ENCODE measurements at regions not wholly inside any gene's neighbourhood (a gene's known extent, or its start where the extent isn't known, plus 50 kb on each side); places are given as distances from the start of the nearest gene placed in this dataset.
A peak's percentile ranks its signal among the peaks of the same experiment; 100 is the strongest.

DNA sequence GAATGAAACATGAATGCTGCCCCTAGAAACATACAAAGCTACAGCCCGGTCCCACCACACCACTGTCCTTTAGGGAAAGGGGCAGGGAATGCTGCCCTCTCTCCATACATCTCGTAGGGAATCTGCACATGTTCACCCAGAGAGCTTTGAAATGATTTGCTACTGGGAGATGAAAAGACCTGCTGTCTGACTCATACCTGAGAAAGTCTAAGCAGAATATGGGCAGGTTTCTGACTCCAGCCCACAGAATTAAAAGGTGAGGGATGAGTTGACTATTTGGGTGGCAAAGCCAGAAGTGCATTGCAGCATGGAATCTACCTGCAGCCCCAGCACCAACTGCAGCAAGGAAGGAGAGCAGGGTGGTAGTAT lies 297.9 kb downstream of the TLE1 start:
- no peaks in the 10 kb centered on the region for H3K9me3 ChIP-seq
- 88 to 98% (median 96%) methylated on average over 2 of the region's 2 CpGs for WGBS, 3 donors
- no peak for DNase-seq
- intact Hi-C loops (cut with DNase I), result no loop called here
- H3K4me1 ChIP-seq (ENCODE audit: insufficient read depth), result peaks cover 5% of the 10 kb centered on the region
- no peak overlapping the region for H3K27ac ChIP-seq
- no peak for TF ChIP-seq POLR2A (IDR thresholded peaks at IDR 0.05)
- no peak for TF ChIP-seq EP300 (IDR thresholded peaks at IDR 0.05)
- TF ChIP-seq, protein P1, sequence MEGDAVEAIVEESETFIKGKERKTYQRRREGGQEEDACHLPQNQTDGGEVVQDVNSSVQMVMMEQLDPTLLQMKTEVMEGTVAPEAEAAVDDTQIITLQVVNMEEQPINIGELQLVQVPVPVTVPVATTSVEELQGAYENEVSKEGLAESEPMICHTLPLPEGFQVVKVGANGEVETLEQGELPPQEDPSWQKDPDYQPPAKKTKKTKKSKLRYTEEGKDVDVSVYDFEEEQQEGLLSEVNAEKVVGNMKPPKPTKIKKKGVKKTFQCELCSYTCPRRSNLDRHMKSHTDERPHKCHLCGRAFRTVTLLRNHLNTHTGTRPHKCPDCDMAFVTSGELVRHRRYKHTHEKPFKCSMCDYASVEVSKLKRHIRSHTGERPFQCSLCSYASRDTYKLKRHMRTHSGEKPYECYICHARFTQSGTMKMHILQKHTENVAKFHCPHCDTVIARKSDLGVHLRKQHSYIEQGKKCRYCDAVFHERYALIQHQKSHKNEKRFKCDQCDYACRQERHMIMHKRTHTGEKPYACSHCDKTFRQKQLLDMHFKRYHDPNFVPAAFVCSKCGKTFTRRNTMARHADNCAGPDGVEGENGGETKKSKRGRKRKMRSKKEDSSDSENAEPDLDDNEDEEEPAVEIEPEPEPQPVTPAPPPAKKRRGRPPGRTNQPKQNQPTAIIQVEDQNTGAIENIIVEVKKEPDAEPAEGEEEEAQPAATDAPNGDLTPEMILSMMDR (IDR thresholded peaks at IDR 0.05), result no peak
- no peak overlapping the region for H3K4me3 ChIP-seq
- H3K36me3 ChIP-seq, result no peaks in the 10 kb centered on the region
- no peaks in the 10 kb centered on the region for H3K27me3 ChIP-seq

DNA sequence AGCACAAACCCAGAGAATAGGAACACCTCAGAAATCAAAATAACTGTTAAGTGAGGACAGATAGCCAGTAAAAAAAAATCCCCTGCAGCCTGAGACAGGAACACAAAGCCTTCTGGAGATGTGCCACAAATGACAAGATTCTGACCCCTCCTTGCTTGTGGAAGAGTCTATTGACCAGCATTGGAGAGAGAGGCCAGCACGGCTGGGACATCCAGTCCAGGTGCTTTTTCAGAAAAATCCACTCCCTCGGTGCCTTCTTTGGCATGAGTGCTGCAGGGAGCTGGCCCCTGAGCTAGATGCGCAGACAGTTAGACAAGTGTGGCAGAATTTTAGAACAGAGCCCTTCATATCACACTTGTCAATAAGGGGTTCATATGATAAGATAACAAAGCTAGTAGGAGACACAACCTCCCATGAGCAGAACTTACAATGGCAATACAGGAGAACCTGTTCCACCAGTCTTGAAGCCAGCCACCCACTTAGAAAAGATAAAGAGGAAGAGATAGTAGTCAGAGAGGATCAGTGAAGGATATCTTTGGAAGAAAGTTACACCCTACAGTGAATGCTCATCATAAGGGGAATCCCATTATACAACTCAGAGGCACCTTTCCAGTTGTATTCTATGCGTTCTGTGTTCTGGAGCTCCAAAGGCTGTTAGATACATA lies 298.4 kb downstream of the TLE1 start:
- Histone ChIP-seq H3K27ac (no peak overlapping the region), H3K36me3 (no peaks in the 10 kb centered on the region), H3K4me1 (ENCODE audit: insufficient read depth) (peaks cover 5% of the 10 kb centered on the region), H3K27me3 (no peaks in the 10 kb centered on the region), H3K4me3 (no peak overlapping the region), H3K9me3 (no peaks in the 10 kb centered on the region)
- intact Hi-C loops (cut with DNase I), result no loop called here
- 90 to 94% (median 94%) methylated on average over 4 of the region's 4 CpGs for WGBS, 3 donors
- TF ChIP-seq EP300 (IDR thresholded peaks at IDR 0.05) (no peak), POLR2A (IDR thresholded peaks at IDR 0.05) (no peak)
- TF ChIP-seq, protein P1 (IDR thresholded peaks at IDR 0.05), result no peak
- DNase-seq, result no peak

DNA sequence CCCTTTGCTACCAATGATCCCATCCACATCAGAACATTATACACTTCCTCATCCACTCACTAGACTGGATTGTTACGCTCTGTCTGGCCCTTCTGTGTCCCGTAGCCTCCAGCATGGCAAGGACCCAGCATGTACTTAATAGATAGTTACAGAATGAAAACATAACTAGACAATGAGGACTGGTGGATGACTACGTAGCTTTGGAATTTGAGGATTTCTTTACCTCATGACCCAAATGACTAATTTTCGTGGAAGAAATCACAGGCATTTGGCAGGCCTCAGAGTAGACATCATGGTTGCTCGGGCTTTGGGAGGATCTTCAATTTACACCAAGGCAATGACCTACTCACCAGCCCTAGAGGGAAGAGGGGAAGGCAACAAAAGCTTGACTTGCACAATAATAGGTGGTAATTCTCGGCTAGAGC lies 299.8 kb downstream of the TLE1 start:
- Histone ChIP-seq H3K27me3 (no peaks in the 10 kb centered on the region), H3K4me3 (no peak overlapping the region), H3K4me1 (ENCODE audit: insufficient read depth) (peaks cover 3% of the 10 kb centered on the region), H3K36me3 (no peaks in the 10 kb centered on the region), H3K9me3 (no peaks in the 10 kb centered on the region), H3K27ac (no peak overlapping the region)
- WGBS, 3 donors, result 19 to 23% (median 21%) methylated on average over 6 of the region's 6 CpGs
- TF ChIP-seq, protein P1 (IDR thresholded peaks at IDR 0.05), result no peak
- TF ChIP-seq EP300 (IDR thresholded peaks at IDR 0.05) (no peak), POLR2A (IDR thresholded peaks at IDR 0.05) (no peak)
- intact Hi-C loops (cut with DNase I), result no loop called here
- peak in 4 of 5 donors; percentile 19 to 55 (median 38) for DNase-seq

DNA sequence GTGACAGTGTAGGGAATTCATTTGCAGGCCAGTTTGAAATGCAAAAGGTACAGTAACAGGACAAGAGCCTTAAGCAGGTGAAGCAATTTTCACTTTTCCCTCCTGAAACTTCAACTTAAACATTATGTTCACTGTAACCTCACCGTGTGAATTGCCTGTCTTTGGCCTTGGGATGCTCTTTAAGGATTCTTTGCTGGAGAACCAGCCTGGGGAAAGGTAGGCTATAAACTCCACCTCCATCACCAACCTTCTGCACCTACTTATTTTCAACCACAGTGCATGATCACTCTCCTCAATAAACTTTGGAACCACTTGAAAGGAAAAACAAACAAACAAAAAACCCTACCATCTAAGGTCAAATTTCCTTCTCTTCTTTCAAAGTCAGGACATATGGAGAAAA lies 300.5 kb downstream of the TLE1 start:
- TF ChIP-seq, protein P1 (IDR thresholded peaks at IDR 0.05), result no peak
- TF ChIP-seq EP300 (IDR thresholded peaks at IDR 0.05) (no peak), POLR2A (IDR thresholded peaks at IDR 0.05) (no peak)
- intact Hi-C loops (cut with DNase I), result no loop called here
- no peaks in the 10 kb centered on the region for H3K4me1 ChIP-seq (ENCODE audit: insufficient read depth)
- DNase-seq, result no peak
- no peaks in the 10 kb centered on the region for H3K27me3 ChIP-seq
- WGBS, 3 donors, result 80 to 91% (median 90%) methylated on average over 1 of the region's 1 CpG
- H3K36me3 ChIP-seq, result no peaks in the 10 kb centered on the region
- no peak overlapping the region for H3K4me3 ChIP-seq
- H3K27ac ChIP-seq, result no peak overlapping the region
- H3K9me3 ChIP-seq, result no peaks in the 10 kb centered on the region
